GM23338 (cell line): ENCODE measurements at regions not wholly inside any gene's neighbourhood (a gene's known extent, or its start where the extent isn't known, plus 50 kb on each side); places are given as distances from the start of the nearest gene placed in this dataset.

Experiments used
- ATAC-seq: fragments of 200-7000 bp; cut with Tn5 transposase; 3 replicates; pipeline ENCODE4 v1.9.1; 2020
- DNase-seq: peaks from one replicate; pipeline ENCODE4 v3.0.0-alpha.2; 2015; ENCODE audit warnings: low spot score
- H2AFZ ChIP-seq: fragments of 200-600 bp; sonication (generic); 2 replicates; pipeline ENCODE4 v1.8.0; 2016; ENCODE audit warnings: antibody characterized with exemption, mild to moderate bottlenecking, moderate library complexity
- H3F3A ChIP-seq: fragments of 200-600 bp; sonication (generic); replicated peaks from 2 replicates; pipeline ENCODE4 v1.8.0; 2017; ENCODE audit warnings: antibody characterized with exemption, mixed run types, low read depth
- H3K27ac ChIP-seq: fragments of 200-600 bp; sonication (generic); 2 replicates; pipeline ENCODE4 v1.6.1; 2016; ENCODE audit warnings: low read depth
- H3K27me3 ChIP-seq: fragments of 200-600 bp; sonication (generic); 2 replicates; pipeline ENCODE4 v1.8.0; 2016; ENCODE audit warnings: mild to moderate bottlenecking, mixed run types, moderate library complexity; ENCODE audit not compliant: insufficient read depth
- H3K36me3 ChIP-seq: fragments of 200-600 bp; sonication (generic); 2 replicates; pipeline ENCODE4 v1.8.0; 2016; ENCODE audit warnings: mild to moderate bottlenecking; ENCODE audit not compliant: insufficient read depth
- H3K4me1 ChIP-seq: fragments of 200-600 bp; sonication (generic); 2 replicates; pipeline ENCODE4 v1.8.0; 2016; ENCODE audit warnings: mild to moderate bottlenecking, moderate library complexity; ENCODE audit not compliant: insufficient read depth
- H3K4me2 ChIP-seq: fragments of 200-600 bp; sonication (generic); 2 replicates; pipeline ENCODE4 v1.7.1; 2017; ENCODE audit warnings: mixed run types
- H3K4me3 ChIP-seq: fragments of 200-600 bp; sonication (generic); 2 replicates; pipeline ENCODE4 v1.6.1; 2016; ENCODE audit warnings: mixed run types
- H3K79me2 ChIP-seq: fragments of 200-600 bp; sonication (generic); replicated peaks from 2 replicates; pipeline ENCODE4 v1.8.0; 2017; ENCODE audit warnings: mild to moderate bottlenecking; ENCODE audit not compliant: insufficient read depth
- H3K9me2 ChIP-seq: fragments of 200-600 bp; sonication (generic); 2 replicates; pipeline ENCODE4 v1.8.0; 2017; ENCODE audit not compliant: insufficient read depth
- H4K20me1 ChIP-seq: fragments of 200-600 bp; sonication (generic); replicated peaks from 2 replicates; pipeline ENCODE4 v1.8.0; 2017; ENCODE audit warnings: mild to moderate bottlenecking; ENCODE audit not compliant: insufficient read depth
- H3K27ac Mint-ChIP-seq: 2 replicates; pipeline ENCODE4 v1.8.0; 2020; ENCODE audit warnings: inconsistent platforms, mild to moderate bottlenecking, moderate library complexity, mixed read lengths
- H3K27me3 Mint-ChIP-seq: 3 replicates; pipeline ENCODE4 v1.8.0; 2022; ENCODE audit warnings: low read depth, mild to moderate bottlenecking, moderate library complexity, mixed read lengths, inconsistent platforms; ENCODE audit not compliant: insufficient read depth, poor library complexity
- H3K36me3 Mint-ChIP-seq: 3 replicates; pipeline ENCODE4 v1.8.0; 2021; ENCODE audit warnings: low read depth, mild to moderate bottlenecking, inconsistent platforms, moderate library complexity, mixed read lengths
- H3K4me1 Mint-ChIP-seq: 3 replicates; pipeline ENCODE4 v1.8.0; 2020; ENCODE audit warnings: mild to moderate bottlenecking, inconsistent platforms, mixed read lengths
- H3K4me3 Mint-ChIP-seq: 3 replicates; pipeline ENCODE4 v1.8.0; 2021; ENCODE audit warnings: moderate library complexity, mild to moderate bottlenecking, inconsistent platforms, mixed read lengths
- H3K9me3 Mint-ChIP-seq: 3 replicates; pipeline ENCODE4 v1.8.0; 2020; ENCODE audit warnings: moderate library complexity, mild to moderate bottlenecking, inconsistent platforms, mixed read lengths
- CREB1 ChIP-seq: fragments of 250-450 bp; sonication (Bioruptor Pico); IDR thresholded peaks from 2 replicates; pipeline ENCODE4 v1.5.0; 2020; ENCODE audit warnings: low read depth, mild to moderate bottlenecking, moderate library complexity
- ETS1 ChIP-seq: IDR thresholded peaks from 2 replicates; pipeline ENCODE4 v1.6.1; 2016; ENCODE audit warnings: antibody characterized with exemption
- EZH2 ChIP-seq: fragments of 200-600 bp; sonication (generic); IDR thresholded peaks from one replicate; pipeline ENCODE4 v1.8.0; 2017; ENCODE audit warnings: antibody characterized with exemption, mild to moderate bottlenecking, low read depth; ENCODE audit not compliant: unreplicated experiment
- EZH2phosphoT487 ChIP-seq: fragments of 200-600 bp; sonication (generic); IDR thresholded peaks from one replicate; pipeline ENCODE4 v1.8.1; 2018; ENCODE audit warnings: antibody characterized with exemption; ENCODE audit not compliant: unreplicated experiment
- JUNB ChIP-seq: IDR thresholded peaks from one replicate; pipeline ENCODE4 v1.6.1; 2016; ENCODE audit warnings: antibody characterized with exemption; ENCODE audit not compliant: unreplicated experiment
- NANOG ChIP-seq: IDR thresholded peaks from 2 replicates; pipeline ENCODE4 v1.6.1; 2016; ENCODE audit warnings: antibody characterized with exemption, borderline replicate concordance
- POLR2AphosphoS5 ChIP-seq: IDR thresholded peaks from 2 replicates; pipeline ENCODE4 v1.6.1; 2016; ENCODE audit warnings: antibody characterized with exemption, low read depth
- STAT1 ChIP-seq: IDR thresholded peaks from one replicate; pipeline ENCODE4 v1.6.1; 2016; ENCODE audit warnings: antibody characterized with exemption; ENCODE audit not compliant: unreplicated experiment
- ZNF114 ChIP-seq: fragments of 250-450 bp; sonication (Bioruptor Pico); IDR thresholded peaks from 2 replicates; pipeline ENCODE4 v1.5.0; 2020; ENCODE audit warnings: mild to moderate bottlenecking, moderate library complexity
- ZNF331 ChIP-seq: fragments of 250-450 bp; sonication (Bioruptor Pico); IDR thresholded peaks from 2 replicates; pipeline ENCODE4 v1.5.0; 2020; ENCODE audit warnings: low read depth, mild to moderate bottlenecking, moderate library complexity
- ZNF462 ChIP-seq: fragments of 250-450 bp; sonication (Bioruptor Pico); IDR thresholded peaks from 2 replicates; pipeline ENCODE4 v1.5.0; 2020; ENCODE audit warnings: mild to moderate bottlenecking, moderate library complexity

GRCh38 chr5:98586581-98586980 lies 186.9 kb upstream of the RGMB start (continued):
- TF ChIP-seq ZNF462 (CRISPR knock-in tag) (no peak), ETS1 (no peak), CREB1 (CRISPR knock-in tag) (no peak), EZH2phosphoT487 (no peak), STAT1 (no peak), NANOG (no peak), JUNB (no peak), POLR2AphosphoS5 (no peak), EZH2 (no peak)

- Histone ChIP-seq H3K4me3 (no peak overlapping the region), H3K27me3 (no peaks in the 10 kb centered on the region), H3K4me1 (no peaks in the 10 kb centered on the region), H4K20me1 (no peaks in the 10 kb centered on the region), H3K79me2 (no peaks in the 10 kb centered on the region), H3K9me2 (peaks cover 8% of the 10 kb centered on the region; the same call in 1 of the 2 replicates), H3K4me2 (no peak overlapping the region), H3K27ac (no peak overlapping the region), H2AFZ (no peak overlapping the region), H3F3A (no peaks in the 10 kb centered on the region), H3K36me3 (no peaks in the 10 kb centered on the region)
- Mint-ChIP-seq H3K9me3 (no peaks in the 10 kb centered on the region), H3K4me1 (no peaks in the 10 kb centered on the region), H3K4me3 (no peak overlapping the region), H3K27me3 (no peaks in the 10 kb centered on the region), H3K27ac (no peak overlapping the region), H3K36me3 (no peaks in the 10 kb centered on the region)
- ATAC-seq, result no peak
- DNase-seq, result no peak
- TF ChIP-seq ZNF462 (CRISPR knock-in tag) (no peak), ZNF331 (CRISPR knock-in tag) (no peak), EZH2phosphoT487 (no peak), ZNF114 (CRISPR knock-in tag) (no peak)
Measured at GRCh38 chr5:98587166-98587565, 186.3 kb upstream of the RGMB start.
